Peyer's patch (tissue), 4 donors: ENCODE measurements at regions not wholly inside any gene's neighbourhood (a gene's known extent, or its start where the extent isn't known, plus 50 kb on each side); places are given as distances from the start of the nearest gene placed in this dataset.

ENCODE experiments used
- CTCF ChIP-seq, 6 experiments: fragments of 450-650 bp in 4 of 6; fragments of 200-600 bp in 2 of 6; sonication (generic) in 1 of 6; IDR thresholded peaks; one replicate each; pipeline ENCODE4 v1.5.1; 2017 to 2019; ENCODE audit warnings: antibody characterized with exemption in 6 of 6, mild to moderate bottlenecking in 3 of 6, moderate library complexity in 1 of 6
- POLR2A ChIP-seq, 2 donors: fragments of 450-650 bp; IDR thresholded peaks; one replicate each; pipeline ENCODE4 v1.5.1; 2017; ENCODE audit warnings: antibody characterized with exemption in 2 of 2, mild to moderate bottlenecking in 2 of 2, moderate library complexity in 2 of 2

GRCh38 chr6:19781269-19781668, 55.9 kb upstream of the ID4 start:
- TF ChIP-seq POLR2A (IDR thresholded peaks at IDR 0.05) (no peak), CTCF (IDR thresholded peaks at IDR 0.05) (no peak)
